ENCODE measurements at regions not wholly inside any gene's neighbourhood (a gene's known extent, or its start where the extent isn't known, plus 50 kb on each side); places are given as distances from the start of the nearest gene placed in this dataset.

DNA sequence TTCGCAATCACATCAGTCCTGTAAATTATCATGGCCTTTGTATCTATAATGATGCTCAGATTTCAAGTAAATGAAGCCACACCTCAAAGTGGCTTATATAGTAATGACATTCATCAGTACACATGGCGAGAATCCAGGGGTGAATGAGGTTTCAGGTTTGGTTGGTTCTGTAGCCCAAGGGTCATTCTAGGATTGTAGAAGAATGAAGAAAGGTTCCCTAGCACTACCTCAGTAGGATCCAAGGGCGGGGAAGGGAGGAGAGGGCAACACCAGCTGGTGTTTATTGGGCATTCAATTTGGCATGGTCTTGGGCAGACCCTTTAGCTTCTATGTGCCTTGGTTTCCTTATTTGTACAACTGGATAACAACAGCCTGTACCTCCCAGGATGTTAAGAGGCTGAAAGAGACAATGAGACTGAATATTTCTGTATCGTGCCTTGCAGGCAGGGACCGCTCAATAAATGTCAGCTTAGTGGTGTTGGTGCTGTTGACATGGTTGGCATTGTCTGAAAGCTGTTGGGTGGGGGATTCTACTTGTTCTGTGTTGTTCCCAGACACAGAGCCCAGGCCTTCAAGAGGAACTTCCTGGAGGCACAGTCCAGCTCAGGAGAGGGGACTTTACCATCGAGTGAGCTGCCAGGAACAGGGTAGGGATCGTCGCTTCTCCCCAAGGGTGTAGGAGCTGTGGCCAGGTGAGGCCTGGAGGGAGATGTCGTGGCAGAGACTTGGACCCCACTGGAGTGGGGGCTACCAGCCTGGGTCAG, 388.2 kb downstream of the PTPRU start:
- TF ChIP-seq, protein P1, sequence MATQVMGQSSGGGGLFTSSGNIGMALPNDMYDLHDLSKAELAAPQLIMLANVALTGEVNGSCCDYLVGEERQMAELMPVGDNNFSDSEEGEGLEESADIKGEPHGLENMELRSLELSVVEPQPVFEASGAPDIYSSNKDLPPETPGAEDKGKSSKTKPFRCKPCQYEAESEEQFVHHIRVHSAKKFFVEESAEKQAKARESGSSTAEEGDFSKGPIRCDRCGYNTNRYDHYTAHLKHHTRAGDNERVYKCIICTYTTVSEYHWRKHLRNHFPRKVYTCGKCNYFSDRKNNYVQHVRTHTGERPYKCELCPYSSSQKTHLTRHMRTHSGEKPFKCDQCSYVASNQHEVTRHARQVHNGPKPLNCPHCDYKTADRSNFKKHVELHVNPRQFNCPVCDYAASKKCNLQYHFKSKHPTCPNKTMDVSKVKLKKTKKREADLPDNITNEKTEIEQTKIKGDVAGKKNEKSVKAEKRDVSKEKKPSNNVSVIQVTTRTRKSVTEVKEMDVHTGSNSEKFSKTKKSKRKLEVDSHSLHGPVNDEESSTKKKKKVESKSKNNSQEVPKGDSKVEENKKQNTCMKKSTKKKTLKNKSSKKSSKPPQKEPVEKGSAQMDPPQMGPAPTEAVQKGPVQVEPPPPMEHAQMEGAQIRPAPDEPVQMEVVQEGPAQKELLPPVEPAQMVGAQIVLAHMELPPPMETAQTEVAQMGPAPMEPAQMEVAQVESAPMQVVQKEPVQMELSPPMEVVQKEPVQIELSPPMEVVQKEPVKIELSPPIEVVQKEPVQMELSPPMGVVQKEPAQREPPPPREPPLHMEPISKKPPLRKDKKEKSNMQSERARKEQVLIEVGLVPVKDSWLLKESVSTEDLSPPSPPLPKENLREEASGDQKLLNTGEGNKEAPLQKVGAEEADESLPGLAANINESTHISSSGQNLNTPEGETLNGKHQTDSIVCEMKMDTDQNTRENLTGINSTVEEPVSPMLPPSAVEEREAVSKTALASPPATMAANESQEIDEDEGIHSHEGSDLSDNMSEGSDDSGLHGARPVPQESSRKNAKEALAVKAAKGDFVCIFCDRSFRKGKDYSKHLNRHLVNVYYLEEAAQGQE (IDR thresholded peaks at IDR 0.05), result no peak
- no peak for TF ChIP-seq YY1 (IDR thresholded peaks at IDR 0.05)
- TF ChIP-seq HNF4A (conservative IDR thresholded peaks at IDR 0.05), result no peak
- TF ChIP-seq, protein P2, sequence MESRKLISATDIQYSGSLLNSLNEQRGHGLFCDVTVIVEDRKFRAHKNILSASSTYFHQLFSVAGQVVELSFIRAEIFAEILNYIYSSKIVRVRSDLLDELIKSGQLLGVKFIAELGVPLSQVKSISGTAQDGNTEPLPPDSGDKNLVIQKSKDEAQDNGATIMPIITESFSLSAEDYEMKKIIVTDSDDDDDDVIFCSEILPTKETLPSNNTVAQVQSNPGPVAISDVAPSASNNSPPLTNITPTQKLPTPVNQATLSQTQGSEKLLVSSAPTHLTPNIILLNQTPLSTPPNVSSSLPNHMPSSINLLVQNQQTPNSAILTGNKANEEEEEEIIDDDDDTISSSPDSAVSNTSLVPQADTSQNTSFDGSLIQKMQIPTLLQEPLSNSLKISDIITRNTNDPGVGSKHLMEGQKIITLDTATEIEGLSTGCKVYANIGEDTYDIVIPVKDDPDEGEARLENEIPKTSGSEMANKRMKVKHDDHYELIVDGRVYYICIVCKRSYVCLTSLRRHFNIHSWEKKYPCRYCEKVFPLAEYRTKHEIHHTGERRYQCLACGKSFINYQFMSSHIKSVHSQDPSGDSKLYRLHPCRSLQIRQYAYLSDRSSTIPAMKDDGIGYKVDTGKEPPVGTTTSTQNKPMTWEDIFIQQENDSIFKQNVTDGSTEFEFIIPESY (IDR thresholded peaks at IDR 0.05), result no peak
- TF ChIP-seq JUND (IDR thresholded peaks at IDR 0.05), result no peak
- Histone ChIP-seq H3K27ac (ENCODE audit: low read depth in 1 of 2, low read length in 2 of 2) (no peak overlapping the region), H3K36me3 (ENCODE audit: control insufficient read depth in 4 of 4, insufficient read depth in 3 of 4, low read depth in 1 of 4, low read length in 3 of 4) (no peaks in the 10 kb centered on the region), H3K4me1 (ENCODE audit: control insufficient read depth in 4 of 4, insufficient read depth in 4 of 4, low read length in 3 of 4) (no peaks in the 10 kb centered on the region), H3K9ac (ENCODE audit: low read depth in 1 of 2, low read length in 2 of 2) (no peak overlapping the region), H3K27me3 (ENCODE audit: control insufficient read depth in 4 of 4, insufficient read depth in 4 of 4, low read length in 3 of 4) (no peaks in the 10 kb centered on the region), H3K4me3 (ENCODE audit: low read depth in 1 of 3, low read length in 3 of 3) (no peak overlapping the region), H3K9me3 (ENCODE audit: control insufficient read depth in 4 of 4, low read length in 3 of 4) (peaks cover 0 to 4% (median 0%) of the 10 kb centered on the region in 4 donors)
- 84% methylated on average over 9 of the region's 9 CpGs for WGBS
- DNase-seq (ENCODE audit: low spot score), result peak; percentile 1

DNA sequence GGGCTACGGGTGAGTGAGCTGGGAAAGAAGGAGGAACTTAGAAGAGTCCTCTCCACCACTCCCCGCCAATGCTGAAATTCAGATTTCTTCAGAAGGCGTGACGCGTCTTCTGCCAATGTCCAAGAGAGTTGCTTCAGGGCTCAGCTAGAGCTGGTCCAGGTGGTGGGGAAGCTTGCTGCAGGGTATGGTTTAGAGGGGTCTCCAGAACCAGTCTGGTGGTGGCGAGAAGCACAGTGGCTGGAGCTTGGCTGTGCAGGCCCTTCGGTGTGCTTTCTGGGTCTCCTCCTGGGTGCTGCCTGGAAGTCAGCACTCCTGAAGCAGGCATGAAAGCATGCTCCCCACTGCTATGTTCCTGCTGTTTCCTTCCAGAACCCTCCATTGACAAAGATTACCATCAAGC, 387.2 kb downstream of the PTPRU start:
- TF ChIP-seq TAF1 (conservative IDR thresholded peaks at IDR 0.05) (no peak), RXRA (IDR thresholded peaks at IDR 0.05) (no peak)
- TF ChIP-seq, protein P3, sequence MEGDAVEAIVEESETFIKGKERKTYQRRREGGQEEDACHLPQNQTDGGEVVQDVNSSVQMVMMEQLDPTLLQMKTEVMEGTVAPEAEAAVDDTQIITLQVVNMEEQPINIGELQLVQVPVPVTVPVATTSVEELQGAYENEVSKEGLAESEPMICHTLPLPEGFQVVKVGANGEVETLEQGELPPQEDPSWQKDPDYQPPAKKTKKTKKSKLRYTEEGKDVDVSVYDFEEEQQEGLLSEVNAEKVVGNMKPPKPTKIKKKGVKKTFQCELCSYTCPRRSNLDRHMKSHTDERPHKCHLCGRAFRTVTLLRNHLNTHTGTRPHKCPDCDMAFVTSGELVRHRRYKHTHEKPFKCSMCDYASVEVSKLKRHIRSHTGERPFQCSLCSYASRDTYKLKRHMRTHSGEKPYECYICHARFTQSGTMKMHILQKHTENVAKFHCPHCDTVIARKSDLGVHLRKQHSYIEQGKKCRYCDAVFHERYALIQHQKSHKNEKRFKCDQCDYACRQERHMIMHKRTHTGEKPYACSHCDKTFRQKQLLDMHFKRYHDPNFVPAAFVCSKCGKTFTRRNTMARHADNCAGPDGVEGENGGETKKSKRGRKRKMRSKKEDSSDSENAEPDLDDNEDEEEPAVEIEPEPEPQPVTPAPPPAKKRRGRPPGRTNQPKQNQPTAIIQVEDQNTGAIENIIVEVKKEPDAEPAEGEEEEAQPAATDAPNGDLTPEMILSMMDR (IDR thresholded peaks at IDR 0.05; ENCODE audit: low read depth, low read length, missing input control), result no peak
- Histone ChIP-seq H3K9me3 (ENCODE audit: control insufficient read depth in 4 of 4, low read length in 3 of 4) (peaks cover 0 to 4% (median 0%) of the 10 kb centered on the region in 4 donors), H3K36me3 (ENCODE audit: control insufficient read depth in 4 of 4, insufficient read depth in 3 of 4, low read depth in 1 of 4, low read length in 3 of 4) (no peaks in the 10 kb centered on the region), H3K9ac (ENCODE audit: low read depth in 1 of 2, low read length in 2 of 2) (no peak overlapping the region), H3K4me1 (ENCODE audit: control insufficient read depth in 4 of 4, insufficient read depth in 4 of 4, low read length in 3 of 4) (no peaks in the 10 kb centered on the region), H3K27ac (ENCODE audit: low read depth in 1 of 2, low read length in 2 of 2) (no peak overlapping the region), H3K4me3 (ENCODE audit: low read depth in 1 of 3, low read length in 3 of 3) (no peak overlapping the region), H3K27me3 (ENCODE audit: control insufficient read depth in 4 of 4, insufficient read depth in 4 of 4, low read length in 3 of 4) (no peaks in the 10 kb centered on the region)
- DNase-seq (ENCODE audit: low spot score), result peak; percentile 19
- WGBS, result 89% methylated on average over 7 of the region's 7 CpGs
